ENCODE measurements at regions not wholly inside any gene's neighbourhood (a gene's known extent, or its start where the extent isn't known, plus 50 kb on each side); places are given as distances from the start of the nearest gene placed in this dataset.
"Not testable (repeated sequence)": the region's sequence is repeated elsewhere in the genome, so short reads cannot be mapped to it uniquely, and the experiment has no call there.

- in situ Hi-C loops (cut with HindIII; ENCODE audit: low pct_unique_long_range_greater_than_20kb, low sequenced_read_pairs), result no loop called here
- no peak for TF ChIP-seq JUND (IDR thresholded peaks at IDR 0.05; ENCODE audit: low read depth)
These were observed 163.1 kb downstream of the PHLDA1 start for GRCh38 chr12:75868501-75868900.

GRCh38 chr12:75865315-75865714 is 166.3 kb downstream of the PHLDA1 start:
- no peak for DNase-seq (ENCODE audit: low read depth in 1 of 2, low spot score in 1 of 2)
- in situ Hi-C loops (cut with HindIII; ENCODE audit: low pct_unique_long_range_greater_than_20kb, low sequenced_read_pairs), result no loop called here
- no peak for TF ChIP-seq JUND (IDR thresholded peaks at IDR 0.05; ENCODE audit: low read depth)

More at GRCh38 chr12:75868501-75868900, 163.1 kb downstream of the PHLDA1 start:
- DNase-seq (ENCODE audit: low read depth in 1 of 2, low spot score in 1 of 2), result no peak

GRCh38 chr12:75864161-75864560 is 167.4 kb downstream of the PHLDA1 start:
- in situ Hi-C loops (cut with HindIII; ENCODE audit: low pct_unique_long_range_greater_than_20kb, low sequenced_read_pairs), result no loop called here
- no peak for DNase-seq (ENCODE audit: low read depth in 1 of 2, low spot score in 1 of 2)
- TF ChIP-seq JUND (IDR thresholded peaks at IDR 0.05; ENCODE audit: low read depth), result no peak

GRCh38 chr12:75863533-75863932 is 168.0 kb downstream of the PHLDA1 start:
- in situ Hi-C loops (cut with HindIII; ENCODE audit: low pct_unique_long_range_greater_than_20kb, low sequenced_read_pairs), result no loop called here
- DNase-seq (ENCODE audit: low read depth in 1 of 2, low spot score in 1 of 2), result no peak
- TF ChIP-seq JUND (IDR thresholded peaks at IDR 0.05; ENCODE audit: low read depth), result no peak

- TF ChIP-seq JUND (IDR thresholded peaks at IDR 0.05; ENCODE audit: low read depth), result no peak
- DNase-seq (ENCODE audit: low read depth in 1 of 2, low spot score in 1 of 2), result no peak
- in situ Hi-C loops (cut with HindIII; ENCODE audit: low pct_unique_long_range_greater_than_20kb, low sequenced_read_pairs), result no loop called here
These were observed 168.7 kb downstream of the PHLDA1 start for GRCh38 chr12:75862692-75863471.

GRCh38 chr12:75859868-75860267 is 171.7 kb downstream of the PHLDA1 start:
- in situ Hi-C loops (cut with HindIII; ENCODE audit: low pct_unique_long_range_greater_than_20kb, low sequenced_read_pairs), result no loop called here
- peak in 1 of 2 experiments; percentile 38 for DNase-seq (ENCODE audit: low read depth in 1 of 2, low spot score in 1 of 2)
- no peak for TF ChIP-seq JUND (IDR thresholded peaks at IDR 0.05; ENCODE audit: low read depth)

GRCh38 chr12:75856235-75856634 is 175.3 kb downstream of the PHLDA1 start:
- DNase-seq (ENCODE audit: low read depth in 1 of 2, low spot score in 1 of 2), result no peak
- no peak for TF ChIP-seq JUND (IDR thresholded peaks at IDR 0.05; ENCODE audit: low read depth)
- in situ Hi-C loops (cut with HindIII; ENCODE audit: low pct_unique_long_range_greater_than_20kb, low sequenced_read_pairs), result no loop called here

- in situ Hi-C loops (cut with HindIII; ENCODE audit: low pct_unique_long_range_greater_than_20kb, low sequenced_read_pairs), result no loop called here
- DNase-seq (ENCODE audit: low read depth in 1 of 2, low spot score in 1 of 2), result no peak
- no peak for TF ChIP-seq JUND (IDR thresholded peaks at IDR 0.05; ENCODE audit: low read depth)
These were observed 176.2 kb downstream of the PHLDA1 start for GRCh38 chr12:75855360-75855759.

- DNase-seq (ENCODE audit: low read depth in 1 of 2, low spot score in 1 of 2), result no peak
- in situ Hi-C loops (cut with HindIII; ENCODE audit: low pct_unique_long_range_greater_than_20kb, low sequenced_read_pairs), result no loop called here
- TF ChIP-seq JUND (IDR thresholded peaks at IDR 0.05; ENCODE audit: low read depth), result no peak
These were observed 176.8 kb downstream of the PHLDA1 start for GRCh38 chr12:75854681-75855309.

GRCh38 chr12:75854137-75854536 is 177.4 kb downstream of the PHLDA1 start:
- DNase-seq (ENCODE audit: low read depth in 1 of 2, low spot score in 1 of 2); in situ Hi-C loops (cut with HindIII; ENCODE audit: low pct_unique_long_range_greater_than_20kb, low sequenced_read_pairs): not testable (repeated sequence)

- DNase-seq (ENCODE audit: low read depth in 1 of 2, low spot score in 1 of 2), result no peak
- TF ChIP-seq JUND (IDR thresholded peaks at IDR 0.05; ENCODE audit: low read depth), result no peak
- in situ Hi-C loops (cut with HindIII; ENCODE audit: low pct_unique_long_range_greater_than_20kb, low sequenced_read_pairs), result no loop called here
These were observed 177.9 kb downstream of the PHLDA1 start for GRCh38 chr12:75853626-75854025.

- DNase-seq (ENCODE audit: low read depth in 1 of 2, low spot score in 1 of 2), result no peak
- TF ChIP-seq JUND (IDR thresholded peaks at IDR 0.05; ENCODE audit: low read depth), result no peak
- in situ Hi-C loops (cut with HindIII; ENCODE audit: low pct_unique_long_range_greater_than_20kb, low sequenced_read_pairs), result no loop called here
These were observed 178.6 kb downstream of the PHLDA1 start for GRCh38 chr12:75852956-75853355.

GRCh38 chr12:75852143-75852542 is 179.4 kb downstream of the PHLDA1 start:
- in situ Hi-C loops (cut with HindIII; ENCODE audit: low pct_unique_long_range_greater_than_20kb, low sequenced_read_pairs), result no loop called here
- no peak for DNase-seq (ENCODE audit: low read depth in 1 of 2, low spot score in 1 of 2)
- TF ChIP-seq JUND (IDR thresholded peaks at IDR 0.05; ENCODE audit: low read depth), result no peak
